ENCODE measurements at regions not wholly inside any gene's neighbourhood (a gene's known extent, or its start where the extent isn't known, plus 50 kb on each side); places are given as distances from the start of the nearest gene placed in this dataset.

GRCh38 chr12:89928467-89928866 is 219.8 kb upstream of the ATP2B1 start:
- no peak for DNase-seq (ENCODE audit: low read depth in 3 of 3)

- no peak for DNase-seq (ENCODE audit: low read depth in 3 of 3)
These were observed 218.6 kb upstream of the ATP2B1 start for GRCh38 chr12:89927226-89927698.

- DNase-seq (ENCODE audit: low read depth in 3 of 3), result no peak
These were observed 215.6 kb upstream of the ATP2B1 start for GRCh38 chr12:89924191-89924590.

- no peak for DNase-seq (ENCODE audit: low read depth in 3 of 3)
These were observed 214.5 kb upstream of the ATP2B1 start for GRCh38 chr12:89923091-89923490.

GRCh38 chr12:89920866-89921265 is 212.2 kb upstream of the ATP2B1 start:
- no peak for DNase-seq (ENCODE audit: low read depth in 3 of 3)

GRCh38 chr12:89919241-89919906 is 210.7 kb upstream of the ATP2B1 start:
- DNase-seq (ENCODE audit: low read depth in 3 of 3), result no peak

GRCh38 chr12:89918172-89918846 is 209.7 kb upstream of the ATP2B1 start:
- no peak for DNase-seq (ENCODE audit: low read depth in 3 of 3)

GRCh38 chr12:89909753-89910152 is 201.1 kb upstream of the ATP2B1 start:
- no peak for DNase-seq (ENCODE audit: low read depth in 3 of 3)

GRCh38 chr12:89907659-89908058 is 199.0 kb upstream of the ATP2B1 start:
- no peak for DNase-seq (ENCODE audit: low read depth in 3 of 3)

- DNase-seq (ENCODE audit: low read depth in 3 of 3), result no peak
These were observed 198.2 kb upstream of the ATP2B1 start for GRCh38 chr12:89906824-89907223.

- DNase-seq (ENCODE audit: low read depth in 3 of 3), result no peak
These were observed 197.5 kb upstream of the ATP2B1 start for GRCh38 chr12:89906178-89906577.

GRCh38 chr12:89901906-89902642 is 193.4 kb upstream of the ATP2B1 start:
- no peak for DNase-seq (ENCODE audit: low read depth in 3 of 3)

GRCh38 chr12:89901319-89901718 is 192.7 kb upstream of the ATP2B1 start:
- no peak for DNase-seq (ENCODE audit: low read depth in 3 of 3)

- no peak for DNase-seq (ENCODE audit: low read depth in 3 of 3)
These were observed 191.0 kb upstream of the ATP2B1 start for GRCh38 chr12:89899651-89900050.

- DNase-seq (ENCODE audit: low read depth in 3 of 3), result no peak
These were observed 187.0 kb upstream of the ATP2B1 start for GRCh38 chr12:89895591-89895990.

- DNase-seq (ENCODE audit: low read depth in 3 of 3), result no peak
These were observed 186.5 kb upstream of the ATP2B1 start for GRCh38 chr12:89895101-89895500.

- DNase-seq (ENCODE audit: low read depth in 3 of 3), result no peak
These were observed 185.5 kb upstream of the ATP2B1 start for GRCh38 chr12:89893972-89894706.

GRCh38 chr12:89892436-89892835 is 183.8 kb upstream of the ATP2B1 start:
- DNase-seq (ENCODE audit: low read depth in 3 of 3), result no peak

GRCh38 chr12:89891933-89892332 is 183.3 kb upstream of the ATP2B1 start:
- no peak for DNase-seq (ENCODE audit: low read depth in 3 of 3)

- no peak for DNase-seq (ENCODE audit: low read depth in 3 of 3)
These were observed 181.5 kb upstream of the ATP2B1 start for GRCh38 chr12:89890161-89890560.

- DNase-seq (ENCODE audit: low read depth in 3 of 3), result no peak
These were observed 180.4 kb upstream of the ATP2B1 start for GRCh38 chr12:89889062-89889461.

- DNase-seq (ENCODE audit: low read depth in 3 of 3), result no peak
These were observed 176.3 kb upstream of the ATP2B1 start for GRCh38 chr12:89884952-89885351.
